ENCODE measurements at regions not wholly inside any gene's neighbourhood (a gene's known extent, or its start where the extent isn't known, plus 50 kb on each side); places are given as distances from the start of the nearest gene placed in this dataset.

GRCh38 chr2:215691346-215691745, 255.5 kb upstream of the FN1 start:
- Histone ChIP-seq H3K27ac (ENCODE audit: control insufficient read depth, insufficient read depth) (no peak overlapping the region), H3K4me3 (no peak overlapping the region), H2AFZ (ENCODE audit: control insufficient read depth, low read depth, low read length) (no peak overlapping the region), H3K4me1 (ENCODE audit: control insufficient read depth, insufficient read depth, low read length) (no peaks in the 10 kb centered on the region), H3K9ac (ENCODE audit: control insufficient read depth, insufficient read depth, low read length) (no peak overlapping the region), H3K27me3 (replicated peaks in 1 of 2; ENCODE audit: control insufficient read depth in 2 of 2, insufficient read depth in 2 of 2, low read length in 1 of 2) (no peaks in the 10 kb centered on the region), H3K4me2 (ENCODE audit: control insufficient read depth, insufficient read depth) (no peak overlapping the region), H3K9me3 (replicated peaks; ENCODE audit: control insufficient read depth, insufficient read depth, low read length) (no peaks in the 10 kb centered on the region), H3K36me3 (ENCODE audit: control insufficient read depth in 2 of 2, insufficient read depth in 2 of 2, low read length in 1 of 2) (no peaks in the 10 kb centered on the region), H4K20me1 (ENCODE audit: control insufficient read depth, insufficient read depth) (no peaks in the 10 kb centered on the region), H3K79me2 (ENCODE audit: control insufficient read depth, insufficient read depth, low read length) (no peaks in the 10 kb centered on the region)
- ChIA-PET SMC1A (ENCODE audit: uncharacterized antibody, unreplicated experiment) (interaction anchor here (1.2 to 2.3 kb wide), 3 partner anchors 10 to 16 kb away, joined by 3 to 9 read pairs (median 3); no protein-coding TSS in a partner anchor), POLR2A (interaction anchor here (1.8 kb wide), 1 partner anchor 11 kb away, joined by 5 read pairs; no protein-coding TSS in a partner anchor), CTCF (no interaction called here), RAD21 (ENCODE audit: unreplicated experiment) (no interaction called here)
- TF ChIP-seq NFYB (IDR thresholded peaks at IDR 0.05; ENCODE audit: insufficient read depth, low read depth, low read length) (no peak), NFIC (IDR thresholded peaks at IDR 0.05; ENCODE audit: low read depth, low read length) (no peak), NFYA (IDR thresholded peaks at IDR 0.05; ENCODE audit: borderline replicate concordance, low read depth, low read length) (no peak), IRF4 (IDR thresholded peaks at IDR 0.05; ENCODE audit: low read depth, low read length) (no peak), TCF7 (IDR thresholded peaks at IDR 0.05; ENCODE audit: borderline replicate concordance) (no peak), NR2C2 (IDR thresholded peaks at IDR 0.05; ENCODE audit: borderline replicate concordance, control insufficient read depth, insufficient read length, low read depth) (no peak), BACH1 (IDR thresholded peaks at IDR 0.05; ENCODE audit: borderline replicate concordance) (no peak), ATF7 (IDR thresholded peaks at IDR 0.05; ENCODE audit: low read depth) (no peak), SMAD1 (IDR thresholded peaks at IDR 0.05; ENCODE audit: low read depth, partially characterized antibody) (no peak), MYB (IDR thresholded peaks at IDR 0.05; ENCODE audit: borderline replicate concordance, low read depth, low read length) (no peak)
- TF ChIP-seq, protein P1, sequence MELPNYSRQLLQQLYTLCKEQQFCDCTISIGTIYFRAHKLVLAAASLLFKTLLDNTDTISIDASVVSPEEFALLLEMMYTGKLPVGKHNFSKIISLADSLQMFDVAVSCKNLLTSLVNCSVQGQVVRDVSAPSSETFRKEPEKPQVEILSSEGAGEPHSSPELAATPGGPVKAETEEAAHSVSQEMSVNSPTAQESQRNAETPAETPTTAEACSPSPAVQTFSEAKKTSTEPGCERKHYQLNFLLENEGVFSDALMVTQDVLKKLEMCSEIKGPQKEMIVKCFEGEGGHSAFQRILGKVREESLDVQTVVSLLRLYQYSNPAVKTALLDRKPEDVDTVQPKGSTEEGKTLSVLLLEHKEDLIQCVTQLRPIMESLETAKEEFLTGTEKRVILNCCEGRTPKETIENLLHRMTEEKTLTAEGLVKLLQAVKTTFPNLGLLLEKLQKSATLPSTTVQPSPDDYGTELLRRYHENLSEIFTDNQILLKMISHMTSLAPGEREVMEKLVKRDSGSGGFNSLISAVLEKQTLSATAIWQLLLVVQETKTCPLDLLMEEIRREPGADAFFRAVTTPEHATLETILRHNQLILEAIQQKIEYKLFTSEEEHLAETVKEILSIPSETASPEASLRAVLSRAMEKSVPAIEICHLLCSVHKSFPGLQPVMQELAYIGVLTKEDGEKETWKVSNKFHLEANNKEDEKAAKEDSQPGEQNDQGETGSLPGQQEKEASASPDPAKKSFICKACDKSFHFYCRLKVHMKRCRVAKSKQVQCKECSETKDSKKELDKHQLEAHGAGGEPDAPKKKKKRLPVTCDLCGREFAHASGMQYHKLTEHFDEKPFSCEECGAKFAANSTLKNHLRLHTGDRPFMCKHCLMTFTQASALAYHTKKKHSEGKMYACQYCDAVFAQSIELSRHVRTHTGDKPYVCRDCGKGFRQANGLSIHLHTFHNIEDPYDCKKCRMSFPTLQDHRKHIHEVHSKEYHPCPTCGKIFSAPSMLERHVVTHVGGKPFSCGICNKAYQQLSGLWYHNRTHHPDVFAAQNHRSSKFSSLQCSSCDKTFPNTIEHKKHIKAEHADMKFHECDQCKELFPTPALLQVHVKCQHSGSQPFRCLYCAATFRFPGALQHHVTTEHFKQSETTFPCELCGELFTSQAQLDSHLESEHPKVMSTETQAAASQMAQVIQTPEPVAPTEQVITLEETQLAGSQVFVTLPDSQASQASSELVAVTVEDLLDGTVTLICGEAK (IDR thresholded peaks at IDR 0.05; ENCODE audit: borderline replicate concordance), result no peak
- FAIRE-seq (no peak), ATAC-seq (no peak), DNase-seq (ENCODE audit: low read depth, low spot score) (no peak)
- BruUV-seq (replicated peaks), result no TSS peak
- intact Hi-C loops (cut with micrococcal nuclease; ENCODE audit: unreplicated experiment), result no loop called here
- in situ Hi-C loops (cut with MboI), result no loop called here
